Loucy (cell line): ENCODE measurements at regions not wholly inside any gene's neighbourhood (a gene's known extent, or its start where the extent isn't known, plus 50 kb on each side); places are given as distances from the start of the nearest gene placed in this dataset.
"Not testable (repeated sequence)": the region's sequence is repeated elsewhere in the genome, so short reads cannot be mapped to it uniquely, and the experiment has no call there.

ENCODE experiments used
- H2AFZ ChIP-seq: fragments of 200-600 bp; sonication (generic); 2 replicates; pipeline ENCODE4 v1.6.0; 2016; ENCODE audit warnings: antibody characterized with exemption, mild to moderate bottlenecking, low read length, moderate library complexity
- H3F3A ChIP-seq: fragments of 200-600 bp; 2 replicates; pipeline ENCODE4 v1.6.0; 2016; ENCODE audit warnings: antibody characterized with exemption, low read depth, mild to moderate bottlenecking
- H3K27me3 ChIP-seq: fragments of 200-600 bp; sonication (generic); 2 replicates; pipeline ENCODE4 v1.6.1; 2014; ENCODE audit warnings: low read length, mild to moderate bottlenecking; ENCODE audit not compliant: insufficient read depth, poor library complexity, severe bottlenecking
- H3K36me3 ChIP-seq: fragments of 200-600 bp; sonication (generic); 2 replicates; pipeline ENCODE4 v1.6.1; 2016; ENCODE audit warnings: low read length; ENCODE audit not compliant: insufficient read depth
- H3K4me1 ChIP-seq: fragments of 200-600 bp; sonication (generic); 2 replicates; pipeline ENCODE4 v1.5.1; 2014; ENCODE audit warnings: low read length, mild to moderate bottlenecking; ENCODE audit not compliant: insufficient read depth, poor library complexity, severe bottlenecking
- H3K4me2 ChIP-seq: fragments of 200-600 bp; sonication (generic); 2 replicates; pipeline ENCODE4 v1.6.0; 2014; ENCODE audit warnings: antibody characterized with exemption, low read length, low read depth, mild to moderate bottlenecking; ENCODE audit not compliant: poor library complexity, severe bottlenecking
- H3K4me3 ChIP-seq: fragments of 200-600 bp; sonication (generic); 2 replicates; pipeline ENCODE4 v1.5.1; 2014; ENCODE audit warnings: low read length, mild to moderate bottlenecking, mixed read lengths; ENCODE audit not compliant: poor library complexity, severe bottlenecking
- H3K79me2 ChIP-seq: fragments of 200-600 bp; sonication (generic); 2 replicates; pipeline ENCODE4 v1.6.1; 2014; ENCODE audit warnings: low read length; ENCODE audit not compliant: insufficient read depth
- H3K9ac ChIP-seq: fragments of 200-600 bp; sonication (generic); 2 replicates; pipeline ENCODE4 v1.6.0; 2014; ENCODE audit warnings: mild to moderate bottlenecking, low read depth, low read length, moderate library complexity; ENCODE audit not compliant: poor library complexity, severe bottlenecking
- H3K9me2 ChIP-seq: fragments of 200-600 bp; sonication (generic); replicated peaks from 2 replicates; pipeline ENCODE4 v1.6.1; 2016; ENCODE audit warnings: low read depth, low read length, mixed read lengths
- H3K9me3 ChIP-seq: fragments of 200-600 bp; sonication (generic); 2 replicates; pipeline ENCODE4 v1.6.1; 2014; ENCODE audit warnings: mild to moderate bottlenecking, antibody characterized with exemption, low read length, low read depth; ENCODE audit not compliant: insufficient read depth
- H4K20me1 ChIP-seq: fragments of 200-600 bp; sonication (generic); 2 replicates; pipeline ENCODE4 v1.6.0; 2014; ENCODE audit warnings: antibody characterized with exemption, low read length, mild to moderate bottlenecking; ENCODE audit not compliant: insufficient read depth, poor library complexity, severe bottlenecking
- CTCF ChIP-seq: fragments of 200-600 bp; sonication (generic); conservative IDR thresholded peaks from 2 replicates; pipeline ENCODE4 v1.5.1; 2014; ENCODE audit warnings: mild to moderate bottlenecking, antibody characterized with exemption, low read length
- EZH2phosphoT487 ChIP-seq: fragments of 200-600 bp; IDR thresholded peaks from 2 replicates; pipeline ENCODE4 v1.6.1; 2018; ENCODE audit warnings: antibody characterized with exemption, mild to moderate bottlenecking, moderate library complexity, borderline replicate concordance

- H3K36me3 ChIP-seq: no peaks in the 10 kb centered on the region
- no peak overlapping the region for H2AFZ ChIP-seq
- H3K4me1 ChIP-seq: no peaks in the 10 kb centered on the region
- no peaks in the 10 kb centered on the region for H3K27me3 ChIP-seq
- no peaks in the 10 kb centered on the region for H3K79me2 ChIP-seq
- H3F3A ChIP-seq: no peaks in the 10 kb centered on the region
- H3K9ac ChIP-seq: no peak overlapping the region
- H3K9me3 ChIP-seq: peaks cover 5% of the 10 kb centered on the region; the same call in 1 of the 2 replicates
- no peaks in the 10 kb centered on the region for H3K9me2 ChIP-seq
- no peak overlapping the region for H3K4me2 ChIP-seq
- H4K20me1 ChIP-seq: no peaks in the 10 kb centered on the region
- no peak overlapping the region for H3K4me3 ChIP-seq
- TF ChIP-seq EZH2phosphoT487 (no peak), CTCF (no peak)
These were observed 138.9 kb upstream of the FERD3L start for GRCh38 chr7:19284136-19284535.

DNA sequence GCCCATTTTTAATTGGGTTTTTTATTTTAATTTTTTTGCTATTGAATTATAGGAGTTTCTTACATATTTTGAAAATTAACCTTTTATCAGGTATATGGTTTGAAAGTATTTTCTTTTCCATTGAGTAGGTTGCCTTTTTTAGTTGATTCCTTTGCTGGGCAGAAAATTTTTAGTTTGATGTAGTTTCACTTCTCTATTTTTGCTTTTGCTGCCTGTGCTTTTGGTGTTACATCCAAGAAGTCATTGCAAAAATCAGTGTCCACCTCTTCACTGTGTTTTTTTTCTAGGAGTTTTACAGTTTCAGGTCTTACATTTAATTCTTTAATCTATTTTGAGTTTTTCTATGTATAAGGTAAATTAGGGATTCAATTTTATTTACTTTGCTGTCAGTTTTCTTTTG is 129.8 kb upstream of the FERD3L start:
- Histone ChIP-seq H3K27me3 (no peaks in the 10 kb centered on the region), H2AFZ (no peak overlapping the region), H3K9me2 (no peaks in the 10 kb centered on the region), H3K36me3 (no peaks in the 10 kb centered on the region), H3K9ac (no peak overlapping the region), H3K79me2 (no peaks in the 10 kb centered on the region), H3F3A (no peaks in the 10 kb centered on the region), H3K9me3 (peaks cover 13% of the 10 kb centered on the region; the same call in 1 of the 2 replicates), H4K20me1 (no peaks in the 10 kb centered on the region), H3K4me3 (no peak overlapping the region), H3K4me2 (no peak overlapping the region), H3K4me1 (no peaks in the 10 kb centered on the region)
- TF ChIP-seq CTCF: no peak
- TF ChIP-seq EZH2phosphoT487: no peak

GRCh38 chr7:19272329-19272728 is 127.1 kb upstream of the FERD3L start:
- H3K27me3 ChIP-seq, H2AFZ ChIP-seq, H3K79me2 ChIP-seq, H3K4me2 ChIP-seq, H4K20me1 ChIP-seq, H3K4me1 ChIP-seq, H3K9me3 ChIP-seq, H3K9me2 ChIP-seq, H3K9ac ChIP-seq, H3F3A ChIP-seq, H3K4me3 ChIP-seq, H3K36me3 ChIP-seq: not testable (repeated sequence)

- no peaks in the 10 kb centered on the region for H3K9me2 ChIP-seq
- no peaks in the 10 kb centered on the region for H3F3A ChIP-seq
- H3K79me2 ChIP-seq: no peaks in the 10 kb centered on the region
- H3K9ac ChIP-seq: no peak overlapping the region
- no peak overlapping the region for H2AFZ ChIP-seq
- no peaks in the 10 kb centered on the region for H3K27me3 ChIP-seq
- TF ChIP-seq CTCF (no peak), EZH2phosphoT487 (no peak)
- H3K9me3 ChIP-seq: no peaks in the 10 kb centered on the region
- no peak overlapping the region for H3K4me3 ChIP-seq
- no peaks in the 10 kb centered on the region for H3K36me3 ChIP-seq
- no peaks in the 10 kb centered on the region for H4K20me1 ChIP-seq
- H3K4me2 ChIP-seq: no peak overlapping the region
- H3K4me1 ChIP-seq: no peaks in the 10 kb centered on the region
These were observed 124.1 kb upstream of the FERD3L start for GRCh38 chr7:19269301-19269700.
